Neural cell (in vitro differentiated cells): ENCODE measurements at regions not wholly inside any gene's neighbourhood (a gene's known extent, or its start where the extent isn't known, plus 50 kb on each side); places are given as distances from the start of the nearest gene placed in this dataset.

Experiments used
- CTCF ChIP-seq: fragments of 450-650 bp; IDR thresholded peaks from 2 replicates; pipeline ENCODE4 v1.5.1; 2014; ENCODE audit warnings: antibody characterized with exemption, mild to moderate bottlenecking, moderate library complexity; ENCODE audit not compliant: poor library complexity, severe bottlenecking
- EP300 ChIP-seq: fragments of 450-650 bp; conservative IDR thresholded peaks from 2 replicates; pipeline ENCODE4 v1.6.1; 2014; ENCODE audit warnings: antibody characterized with exemption, mild to moderate bottlenecking, moderate library complexity; ENCODE audit not compliant: poor library complexity, severe bottlenecking
- EZH2 ChIP-seq: fragments of 200-600, 300-800 bp; shearing (Covaris generic), sonication (generic); IDR thresholded peaks from 2 replicates; pipeline ENCODE4 v1.6.1; 2014; ENCODE audit warnings: antibody characterized with exemption, low read length, borderline replicate concordance, mild to moderate bottlenecking; ENCODE audit not compliant: insufficient read depth, poor library complexity, severe bottlenecking
- SMC3 ChIP-seq: fragments of 450-650 bp; conservative IDR thresholded peaks from 2 replicates; pipeline ENCODE4 v1.6.1; 2014; ENCODE audit warnings: antibody characterized with exemption, mild to moderate bottlenecking, moderate library complexity; ENCODE audit not compliant: poor library complexity

- TF ChIP-seq CTCF: no peak
- TF ChIP-seq EP300: no peak
- no peak for TF ChIP-seq EZH2
- no peak for TF ChIP-seq SMC3
Measured at GRCh38 chr6:9028086-9028485, 592.7 kb upstream of the SLC35B3 start.
